ENCODE measurements at regions not wholly inside any gene's neighbourhood (a gene's known extent, or its start where the extent isn't known, plus 50 kb on each side); places are given as distances from the start of the nearest gene placed in this dataset.

GRCh38 chr12:5124401-5124800, 80.7 kb downstream of the KCNA5 start:
- Histone ChIP-seq H3K4me1 (no peaks in the 10 kb centered on the region), H3K27ac (no peak overlapping the region), H3K9me3 (no peaks in the 10 kb centered on the region), H3K36me3 (no peaks in the 10 kb centered on the region), H3K27me3 (no peaks in the 10 kb centered on the region), H3K4me3 (no peak overlapping the region)
- no peak for DNase-seq (ENCODE audit: low spot score in 2 of 2)
- no peak for TF ChIP-seq CTCF (IDR thresholded peaks at IDR 0.05)
- intact Hi-C loops (cut with DNase I) = no loop called here

- no peak for DNase-seq (ENCODE audit: low spot score in 2 of 2)
These were observed 91.3 kb downstream of the KCNA5 start for GRCh38 chr12:5134861-5135525.

GRCh38 chr12:5138256-5138655, 94.6 kb downstream of the KCNA5 start:
- H3K36me3 ChIP-seq = no peaks in the 10 kb centered on the region
- H3K4me1 ChIP-seq = peaks cover 0 to 19% of the 10 kb centered on the region in 2 donors
- no peak for TF ChIP-seq CTCF (IDR thresholded peaks at IDR 0.05)
- no peaks in the 10 kb centered on the region for H3K27me3 ChIP-seq
- H3K27ac ChIP-seq = peak overlapping the region; percentile 84 to 88
- H3K4me3 ChIP-seq = no peak overlapping the region
- no peak for DNase-seq (ENCODE audit: low spot score in 2 of 2)
- H3K9me3 ChIP-seq = no peaks in the 10 kb centered on the region
- intact Hi-C loops (cut with DNase I) = loop anchor here (10.0 kb wide), 1 partner anchor 93 kb away; the partner anchor contains the start of gene KCNA5

More at GRCh38 chr12:5134861-5135525, 91.3 kb downstream of the KCNA5 start:
- Histone ChIP-seq H3K27me3 (no peaks in the 10 kb centered on the region), H3K4me1 (peaks cover 0 to 12% of the 10 kb centered on the region in 2 donors), H3K36me3 (no peaks in the 10 kb centered on the region), H3K4me3 (no peak overlapping the region), H3K27ac (no peak overlapping the region), H3K9me3 (no peaks in the 10 kb centered on the region)
- intact Hi-C loops (cut with DNase I) = loop anchor here (10.0 kb wide), 1 partner anchor 90 kb away; the partner anchor contains the start of gene KCNA5
- no peak for TF ChIP-seq CTCF (IDR thresholded peaks at IDR 0.05)

GRCh38 chr12:5138845-5139244, 95.2 kb downstream of the KCNA5 start:
- Histone ChIP-seq H3K27ac (peak overlapping the region; percentile 84 to 88), H3K9me3 (no peaks in the 10 kb centered on the region), H3K36me3 (no peaks in the 10 kb centered on the region), H3K4me3 (no peak overlapping the region), H3K4me1 (peaks cover 0 to 19% of the 10 kb centered on the region in 2 donors), H3K27me3 (no peaks in the 10 kb centered on the region)
- intact Hi-C loops (cut with DNase I) = loop anchor here (10.0 kb wide), 1 partner anchor 94 kb away; the partner anchor contains the start of gene KCNA5
- no peak for TF ChIP-seq CTCF (IDR thresholded peaks at IDR 0.05)
- no peak for DNase-seq (ENCODE audit: low spot score in 2 of 2)

GRCh38 chr12:5139751-5140150, 96.1 kb downstream of the KCNA5 start:
- no peaks in the 10 kb centered on the region for H3K36me3 ChIP-seq
- peaks cover 0 to 19% of the 10 kb centered on the region in 2 donors for H3K4me1 ChIP-seq
- intact Hi-C loops (cut with DNase I) = loop anchor here (10.0 kb wide), 1 partner anchor 95 kb away; the partner anchor contains the start of gene KCNA5
- H3K27ac ChIP-seq = peak overlapping the region; percentile 84 to 88
- no peaks in the 10 kb centered on the region for H3K9me3 ChIP-seq
- TF ChIP-seq CTCF (IDR thresholded peaks at IDR 0.05) = no peak
- H3K27me3 ChIP-seq = no peaks in the 10 kb centered on the region
- no peak overlapping the region for H3K4me3 ChIP-seq
- DNase-seq (ENCODE audit: low spot score in 2 of 2) = no peak

Data from ascending aorta (tissue), 2 donors.